ENCODE measurements at regions not wholly inside any gene's neighbourhood (a gene's known extent, or its start where the extent isn't known, plus 50 kb on each side); places are given as distances from the start of the nearest gene placed in this dataset.

DNA sequence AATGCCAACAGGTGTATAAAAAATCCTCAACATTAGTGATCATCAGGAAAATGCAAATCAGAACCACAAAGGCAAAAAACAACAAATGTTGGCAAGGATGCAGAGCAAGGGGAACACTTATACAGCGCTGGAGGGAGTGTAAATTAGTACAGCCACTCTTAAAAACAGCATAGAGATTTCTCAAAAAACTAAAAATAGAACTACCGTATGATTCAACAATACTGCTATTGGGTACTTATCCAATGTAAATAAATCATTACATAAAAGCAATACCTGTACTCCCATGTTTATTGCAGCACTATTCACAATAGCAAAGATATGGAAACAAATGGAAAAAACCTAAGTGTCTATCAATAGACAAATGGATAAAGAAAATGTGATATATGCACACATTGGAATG, 171.3 kb downstream of the SLC7A11 start:
- H3K36me3 Mint-ChIP-seq (ENCODE audit: unreplicated experiment): peaks cover 8% of the 10 kb centered on the region
- TF ChIP-seq, protein P1, sequence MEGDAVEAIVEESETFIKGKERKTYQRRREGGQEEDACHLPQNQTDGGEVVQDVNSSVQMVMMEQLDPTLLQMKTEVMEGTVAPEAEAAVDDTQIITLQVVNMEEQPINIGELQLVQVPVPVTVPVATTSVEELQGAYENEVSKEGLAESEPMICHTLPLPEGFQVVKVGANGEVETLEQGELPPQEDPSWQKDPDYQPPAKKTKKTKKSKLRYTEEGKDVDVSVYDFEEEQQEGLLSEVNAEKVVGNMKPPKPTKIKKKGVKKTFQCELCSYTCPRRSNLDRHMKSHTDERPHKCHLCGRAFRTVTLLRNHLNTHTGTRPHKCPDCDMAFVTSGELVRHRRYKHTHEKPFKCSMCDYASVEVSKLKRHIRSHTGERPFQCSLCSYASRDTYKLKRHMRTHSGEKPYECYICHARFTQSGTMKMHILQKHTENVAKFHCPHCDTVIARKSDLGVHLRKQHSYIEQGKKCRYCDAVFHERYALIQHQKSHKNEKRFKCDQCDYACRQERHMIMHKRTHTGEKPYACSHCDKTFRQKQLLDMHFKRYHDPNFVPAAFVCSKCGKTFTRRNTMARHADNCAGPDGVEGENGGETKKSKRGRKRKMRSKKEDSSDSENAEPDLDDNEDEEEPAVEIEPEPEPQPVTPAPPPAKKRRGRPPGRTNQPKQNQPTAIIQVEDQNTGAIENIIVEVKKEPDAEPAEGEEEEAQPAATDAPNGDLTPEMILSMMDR (IDR thresholded peaks at IDR 0.05; ENCODE audit: partially characterized antibody, unreplicated experiment): no peak
- peaks cover 2% of the 10 kb centered on the region for H3K27me3 Mint-ChIP-seq (ENCODE audit: unreplicated experiment)
- DNase-seq: no peak
- no peaks in the 10 kb centered on the region for H3K9me3 Mint-ChIP-seq (ENCODE audit: unreplicated experiment)
- no peaks in the 10 kb centered on the region for H3K4me1 Mint-ChIP-seq (ENCODE audit: low read depth, unreplicated experiment)
- H3K27ac Mint-ChIP-seq (ENCODE audit: unreplicated experiment): no peak overlapping the region
- H3K4me3 Mint-ChIP-seq (ENCODE audit: unreplicated experiment): no peak overlapping the region

DNA sequence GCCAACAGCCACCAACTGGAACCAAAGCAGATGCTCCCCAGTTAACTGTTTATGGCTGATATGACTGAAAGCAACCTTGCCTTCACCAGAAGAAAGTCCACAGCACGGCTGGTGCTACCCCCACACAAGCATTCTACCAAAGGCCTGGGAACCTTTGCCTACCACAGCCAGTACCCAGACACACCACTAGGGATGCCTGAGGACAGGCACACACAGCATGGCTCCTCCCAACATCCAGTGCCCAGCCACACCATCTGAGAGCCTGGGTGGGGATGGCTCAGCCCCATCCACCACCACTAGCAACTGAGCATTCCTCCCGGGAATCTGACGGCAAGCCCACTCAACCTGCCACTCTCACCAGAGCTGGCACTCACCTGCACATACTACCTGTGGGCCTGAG, 178.6 kb downstream of the SLC7A11 start:
- H3K36me3 Mint-ChIP-seq (ENCODE audit: unreplicated experiment): peaks cover 14% of the 10 kb centered on the region
- no peak for DNase-seq
- H3K27me3 Mint-ChIP-seq (ENCODE audit: unreplicated experiment): no peaks in the 10 kb centered on the region
- H3K27ac Mint-ChIP-seq (ENCODE audit: unreplicated experiment): no peak overlapping the region
- H3K4me1 Mint-ChIP-seq (ENCODE audit: low read depth, unreplicated experiment): no peaks in the 10 kb centered on the region
- no peak overlapping the region for H3K4me3 Mint-ChIP-seq (ENCODE audit: unreplicated experiment)
- TF ChIP-seq, protein P1 (IDR thresholded peaks at IDR 0.05; ENCODE audit: partially characterized antibody, unreplicated experiment): no peak
- H3K9me3 Mint-ChIP-seq (ENCODE audit: unreplicated experiment): peaks cover 4% of the 10 kb centered on the region

DNA sequence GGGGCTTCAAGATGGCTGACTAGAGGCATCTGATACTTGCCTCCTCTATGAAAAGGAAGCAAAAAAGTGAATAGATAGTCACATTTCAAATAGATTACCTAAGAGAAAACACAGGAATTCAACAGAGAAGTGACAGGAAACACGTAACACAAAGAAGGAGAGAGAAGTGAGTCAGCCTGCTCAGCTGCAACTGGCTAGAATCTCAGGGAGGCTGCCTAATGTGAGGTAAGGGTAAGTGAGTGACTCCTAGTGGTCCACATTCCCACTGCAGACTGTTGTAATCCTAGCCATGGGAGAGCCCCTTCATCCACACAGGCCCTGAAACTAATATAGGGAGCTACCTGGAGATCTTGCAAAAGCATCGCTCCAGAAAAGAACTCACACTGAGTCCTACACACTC, 179.2 kb downstream of the SLC7A11 start:
- H3K4me1 Mint-ChIP-seq (ENCODE audit: low read depth, unreplicated experiment): no peaks in the 10 kb centered on the region
- H3K27me3 Mint-ChIP-seq (ENCODE audit: unreplicated experiment): no peaks in the 10 kb centered on the region
- peaks cover 14% of the 10 kb centered on the region for H3K36me3 Mint-ChIP-seq (ENCODE audit: unreplicated experiment)
- TF ChIP-seq, protein P1 (IDR thresholded peaks at IDR 0.05; ENCODE audit: partially characterized antibody, unreplicated experiment): no peak
- DNase-seq: no peak
- no peak overlapping the region for H3K27ac Mint-ChIP-seq (ENCODE audit: unreplicated experiment)
- no peak overlapping the region for H3K4me3 Mint-ChIP-seq (ENCODE audit: unreplicated experiment)
- peaks cover 4% of the 10 kb centered on the region for H3K9me3 Mint-ChIP-seq (ENCODE audit: unreplicated experiment)

DNA sequence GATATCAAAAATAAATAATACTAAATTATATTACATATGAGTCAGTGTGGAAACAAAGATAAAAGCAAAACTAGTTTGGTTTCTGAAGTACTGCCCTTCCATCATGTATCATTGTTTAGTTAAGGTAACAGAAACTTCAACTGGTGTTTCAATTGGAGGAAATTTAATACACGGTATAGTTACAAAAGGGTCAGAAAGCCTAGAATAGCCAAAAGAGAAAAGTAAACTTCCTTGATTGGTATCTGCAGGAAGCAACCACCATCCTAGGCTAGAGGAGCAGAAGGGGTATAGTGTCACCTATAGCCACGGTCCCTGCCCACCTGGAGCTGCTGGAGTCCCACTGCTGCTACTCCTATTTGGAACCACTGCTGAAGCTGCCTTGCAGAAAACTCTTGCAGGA, 185.6 kb downstream of the SLC7A11 start:
- H3K27me3 Mint-ChIP-seq (ENCODE audit: unreplicated experiment): no peaks in the 10 kb centered on the region
- H3K4me3 Mint-ChIP-seq (ENCODE audit: unreplicated experiment): no peak overlapping the region
- no peak for DNase-seq
- TF ChIP-seq, protein P1 (IDR thresholded peaks at IDR 0.05; ENCODE audit: partially characterized antibody, unreplicated experiment): no peak
- no peak overlapping the region for H3K27ac Mint-ChIP-seq (ENCODE audit: unreplicated experiment)
- H3K4me1 Mint-ChIP-seq (ENCODE audit: low read depth, unreplicated experiment): no peaks in the 10 kb centered on the region
- no peaks in the 10 kb centered on the region for H3K9me3 Mint-ChIP-seq (ENCODE audit: unreplicated experiment)
- H3K36me3 Mint-ChIP-seq (ENCODE audit: unreplicated experiment): peaks cover 4% of the 10 kb centered on the region

DNA sequence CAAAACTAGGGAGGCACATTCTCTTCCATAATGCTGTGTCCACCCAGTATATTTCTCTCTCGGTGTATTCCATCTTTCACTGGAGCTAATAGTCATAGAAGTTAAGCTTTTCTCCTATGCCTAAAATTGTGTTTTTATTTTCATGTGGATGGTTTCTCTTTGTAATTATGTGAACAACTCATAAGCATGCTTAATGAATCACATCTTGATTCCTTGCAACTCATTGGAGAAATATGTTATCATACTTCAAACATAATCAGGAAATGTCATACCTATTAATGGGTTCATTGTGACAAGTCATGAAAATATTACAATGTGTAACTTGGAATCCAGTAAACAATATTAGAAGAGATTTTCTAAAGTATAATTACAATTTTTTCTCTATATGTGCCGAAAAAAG, 186.3 kb downstream of the SLC7A11 start:
- no peak for DNase-seq
- Mint-ChIP-seq H3K27me3 (ENCODE audit: unreplicated experiment) (no peaks in the 10 kb centered on the region), H3K4me3 (ENCODE audit: unreplicated experiment) (no peak overlapping the region), H3K9me3 (ENCODE audit: unreplicated experiment) (no peaks in the 10 kb centered on the region), H3K27ac (ENCODE audit: unreplicated experiment) (no peak overlapping the region), H3K4me1 (ENCODE audit: low read depth, unreplicated experiment) (peaks cover 5% of the 10 kb centered on the region), H3K36me3 (ENCODE audit: unreplicated experiment) (peaks cover 4% of the 10 kb centered on the region)
- TF ChIP-seq, protein P1 (IDR thresholded peaks at IDR 0.05; ENCODE audit: partially characterized antibody, unreplicated experiment): no peak

Data from glutamatergic neuron (in vitro differentiated cells).